Stimulated activated CD4-positive, alpha-beta T cell treated with anti-CD3 and anti-CD28 coated beads, TNF-alpha, amount 100 ng/mL, for 24 hours (primary cell): ENCODE measurements at regions not wholly inside any gene's neighbourhood (a gene's known extent, or its start where the extent isn't known, plus 50 kb on each side); places are given as distances from the start of the nearest gene placed in this dataset.
"Not testable (repeated sequence)": the region's sequence is repeated elsewhere in the genome, so short reads cannot be mapped to it uniquely, and the experiment has no call there.

ENCODE experiments used
- DNase-seq, 3 experiments: peaks; one replicate each; pipeline ENCODE4 v3.0.0-alpha.2; 2020; ENCODE audit warnings: low read depth in 3 of 3

DNA sequence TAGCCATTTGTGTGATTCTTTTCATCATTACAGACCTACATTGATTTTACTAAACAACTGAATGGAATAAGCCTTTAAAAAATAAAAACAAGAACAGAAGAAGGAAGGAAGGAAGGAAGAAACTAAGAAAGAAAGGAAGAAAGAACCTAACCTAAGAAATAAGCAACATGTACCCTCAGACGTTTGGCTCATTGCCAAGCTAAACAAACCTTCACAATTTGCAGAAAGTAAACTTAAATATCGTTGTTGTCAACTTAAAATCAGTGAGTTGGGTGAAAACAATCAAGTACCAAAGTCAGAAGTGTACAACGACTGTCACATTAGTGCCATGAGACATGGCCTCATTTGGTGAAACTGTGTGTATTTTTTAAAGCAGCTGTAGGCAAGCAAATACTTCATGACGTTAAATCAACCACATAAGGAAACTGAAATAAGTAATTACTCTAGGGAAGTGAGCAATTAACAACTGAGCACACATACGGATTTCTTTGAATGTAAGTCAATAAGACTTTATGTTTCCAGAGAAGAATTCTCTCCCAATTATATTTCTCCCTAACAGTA lies 313.1 kb upstream of the TMPRSS15 start:
- no peak for DNase-seq

DNA sequence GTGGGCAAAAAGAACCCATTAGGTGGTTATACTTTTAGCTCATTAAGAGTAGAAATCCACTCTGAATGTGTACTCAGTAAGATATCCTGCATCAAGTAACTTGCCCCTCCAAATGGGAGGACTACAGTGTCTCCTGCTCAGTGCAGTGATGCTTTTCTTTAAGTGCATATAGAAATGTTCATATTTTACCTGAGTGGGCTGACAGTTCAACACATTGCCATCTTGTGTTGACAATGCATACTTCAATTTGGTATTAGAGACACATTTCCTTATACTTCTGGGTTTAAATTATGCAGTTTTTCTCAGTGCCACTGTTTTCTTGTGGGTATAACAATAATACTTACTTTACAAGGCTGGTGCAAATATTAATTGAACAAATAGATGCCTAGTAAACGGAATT lies 318.6 kb upstream of the TMPRSS15 start:
- DNase-seq: no peak

DNA sequence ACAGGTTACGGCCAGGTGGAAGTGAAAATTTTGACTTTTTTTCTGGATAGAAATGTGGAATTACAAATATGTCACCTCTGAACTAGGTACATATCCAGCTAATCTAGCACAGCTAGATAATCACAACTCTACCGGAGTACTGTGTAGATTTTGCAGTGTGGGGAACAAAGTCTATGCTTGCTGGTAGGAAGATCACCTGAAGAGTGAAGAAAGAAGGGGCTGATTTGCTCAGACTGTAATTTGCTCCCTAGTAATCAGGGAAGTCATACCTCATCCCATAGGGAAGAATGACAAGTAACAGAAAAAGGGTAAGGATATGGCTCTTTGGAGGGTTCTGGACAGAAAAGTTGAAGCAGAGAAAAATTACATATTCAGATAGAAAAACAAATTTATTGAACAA lies 319.6 kb upstream of the TMPRSS15 start:
- no peak for DNase-seq

DNA sequence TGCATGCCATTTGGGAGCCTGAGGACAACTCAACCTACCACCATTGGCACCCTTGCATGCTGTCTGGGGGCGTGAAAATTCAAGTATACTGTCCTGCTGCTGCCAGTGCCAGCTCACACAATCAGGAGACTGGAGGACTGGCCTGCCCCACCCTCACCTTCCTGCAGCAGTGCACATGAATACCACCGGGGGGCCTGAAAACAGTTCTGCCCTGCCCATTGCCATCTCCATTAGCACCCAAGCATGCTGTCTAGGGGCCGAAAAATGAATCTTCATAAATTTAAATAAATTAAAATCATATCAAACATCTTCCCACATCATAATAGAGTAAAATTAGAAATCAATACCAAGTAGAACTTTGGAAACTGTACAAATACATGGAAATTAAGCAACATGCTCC lies 322.1 kb upstream of the TMPRSS15 start:
- no peak for DNase-seq

DNA sequence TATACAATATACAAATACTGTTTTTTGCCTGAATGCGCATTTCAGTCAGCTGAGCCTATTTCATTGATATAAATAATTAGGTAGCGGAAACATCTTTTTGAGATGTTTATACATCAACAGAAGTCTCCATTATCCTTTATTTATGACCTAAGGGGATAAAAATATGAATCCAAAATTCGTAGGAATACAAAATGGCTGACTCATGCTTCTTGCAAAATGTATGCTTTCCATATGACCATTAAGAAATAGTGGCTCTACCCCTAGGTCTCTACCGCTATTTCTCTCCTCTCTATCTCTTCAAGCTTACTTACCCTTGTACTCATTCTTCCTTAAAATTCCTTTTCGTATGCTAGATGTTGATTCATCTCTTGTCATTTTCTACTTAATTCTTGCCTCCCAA lies 338.4 kb upstream of the TMPRSS15 start:
- no peak for DNase-seq

GRCh38 chr21:18743531-18743930 lies 339.9 kb upstream of the TMPRSS15 start:
- no peak for DNase-seq

- no peak for DNase-seq
Observed at GRCh38 chr21:18744840-18745239, 341.3 kb upstream of the TMPRSS15 start.

DNA sequence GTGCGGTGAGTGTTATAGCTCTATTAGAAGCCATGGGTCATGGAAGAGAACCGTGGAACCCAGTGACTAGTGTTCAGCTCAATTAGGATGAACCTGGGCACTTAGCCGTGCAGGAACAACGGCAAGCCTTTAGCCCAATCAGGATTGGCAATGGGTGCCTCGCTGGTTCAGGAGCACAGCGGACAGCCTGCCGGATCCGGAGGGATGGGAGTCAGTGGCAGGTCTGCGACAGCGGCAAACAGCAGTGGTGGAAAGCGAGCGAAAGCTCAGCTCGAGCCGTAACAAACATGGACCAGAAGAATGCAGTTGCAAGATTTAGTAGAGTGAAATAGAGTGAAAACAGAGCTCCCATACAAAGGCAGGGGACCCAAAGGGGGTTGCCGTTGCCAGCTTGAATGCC lies 349.3 kb upstream of the TMPRSS15 start:
- not testable (repeated sequence) for DNase-seq

- not testable (repeated sequence) for DNase-seq
Observed at GRCh38 chr21:18756272-18756671, 352.7 kb upstream of the TMPRSS15 start.

- DNase-seq: no peak
Observed at GRCh38 chr21:18759267-18759666, 355.7 kb upstream of the TMPRSS15 start.

DNA sequence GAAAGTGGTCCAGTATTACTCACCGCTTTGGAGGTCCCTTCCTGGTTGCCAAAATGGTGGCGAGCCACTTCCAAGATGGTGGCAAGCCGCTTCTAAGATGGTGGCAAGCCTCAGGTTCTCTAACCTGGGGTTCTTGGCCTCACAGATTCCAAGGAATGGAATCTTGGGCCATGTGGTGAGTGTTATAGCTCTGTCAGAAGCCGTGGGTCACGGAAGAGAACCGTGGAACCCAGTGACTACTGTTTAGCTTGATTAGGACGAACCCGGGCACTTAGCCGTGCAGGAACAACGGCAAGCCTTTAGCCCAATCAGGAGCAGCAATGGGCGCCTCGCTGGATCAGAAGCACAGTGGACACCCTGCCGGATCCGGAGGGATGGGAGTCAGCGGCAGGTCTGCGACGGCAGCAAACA lies 356.2 kb upstream of the TMPRSS15 start:
- DNase-seq: no peak

DNA sequence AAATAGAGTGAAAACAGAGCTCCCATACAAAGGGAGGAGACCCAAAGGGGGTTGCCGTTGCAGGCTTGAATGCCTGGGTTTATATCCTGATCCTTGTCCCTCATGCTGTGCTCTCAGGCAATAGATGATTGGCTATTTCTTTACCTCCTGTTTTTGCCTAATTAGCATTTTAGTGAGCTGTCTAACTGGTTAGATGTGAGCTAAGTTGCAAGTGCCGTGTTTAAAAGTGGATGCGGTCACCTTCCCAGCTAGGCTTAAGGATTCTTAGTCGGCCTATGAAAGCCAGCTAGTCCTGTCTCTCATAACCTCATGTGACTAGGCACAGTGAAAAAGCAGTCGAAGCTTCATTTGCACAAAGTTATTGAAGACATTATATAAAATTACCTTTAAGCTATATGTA lies 356.7 kb upstream of the TMPRSS15 start:
- no peak for DNase-seq

GRCh38 chr21:18764720-18765119 lies 361.1 kb upstream of the TMPRSS15 start:
- DNase-seq: no peak

GRCh38 chr21:18769599-18769998 lies 366.0 kb upstream of the TMPRSS15 start:
- no peak for DNase-seq

DNA sequence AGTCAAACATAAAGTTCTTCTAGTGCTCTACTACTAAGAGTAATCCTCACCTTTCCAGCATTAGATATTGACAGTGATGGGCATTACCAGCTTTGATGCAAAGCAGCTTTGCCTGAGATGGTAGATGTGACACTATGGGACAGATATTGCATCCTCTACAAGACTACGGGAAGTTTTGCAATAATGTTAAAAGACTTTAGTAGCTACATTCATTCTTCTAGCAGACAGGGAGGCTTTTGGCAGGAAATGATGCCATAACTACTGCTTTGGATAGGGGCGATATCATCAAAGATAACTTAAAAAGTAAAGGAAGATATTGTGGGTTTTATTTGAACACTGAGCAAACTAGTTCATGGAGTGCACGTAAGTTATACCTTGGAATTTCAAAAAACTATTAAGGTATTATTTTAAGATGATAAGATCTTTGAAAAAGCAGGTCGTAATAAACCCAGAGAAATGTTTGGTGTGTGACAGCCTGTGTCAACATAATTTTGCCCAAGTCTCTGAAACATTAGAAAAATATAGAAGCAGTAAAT lies 368.3 kb upstream of the TMPRSS15 start:
- no peak for DNase-seq

DNA sequence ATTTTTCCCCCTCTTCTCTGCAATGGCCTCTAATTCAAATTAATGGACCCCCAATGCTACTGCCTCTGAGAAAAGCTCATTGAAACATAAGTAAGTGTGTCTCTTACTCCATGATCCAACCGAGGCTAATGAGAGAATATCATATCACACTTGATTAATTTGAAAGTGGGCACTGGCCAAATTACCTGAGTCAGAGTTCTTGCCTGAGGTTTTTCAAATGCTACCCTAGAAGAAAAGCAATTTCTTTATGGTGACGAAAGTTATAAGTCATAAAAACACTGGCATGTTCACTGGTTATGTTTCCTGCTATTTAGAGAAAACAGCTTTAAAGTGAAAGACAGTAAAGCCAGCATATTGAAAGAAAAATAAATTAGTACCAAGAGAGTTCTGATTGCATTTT lies 368.8 kb upstream of the TMPRSS15 start:
- no peak for DNase-seq

DNA sequence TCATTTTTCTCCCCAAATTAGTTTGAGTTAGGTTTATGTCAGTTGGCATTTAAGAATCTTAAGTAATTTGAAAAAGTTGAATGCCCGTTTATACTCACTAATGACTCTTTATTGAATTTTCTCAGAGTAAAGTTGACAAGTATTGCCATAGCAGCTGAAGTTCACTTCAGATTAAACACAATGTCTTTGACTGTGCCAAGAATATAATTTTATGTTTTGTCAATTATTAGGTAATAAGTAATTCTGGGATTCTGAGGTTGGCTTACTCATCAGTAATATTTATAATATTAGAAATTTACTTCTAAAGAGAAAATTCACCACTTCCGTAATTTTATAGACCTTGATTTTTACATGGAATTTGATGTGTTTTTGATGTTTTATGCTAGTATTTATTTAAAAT lies 369.3 kb upstream of the TMPRSS15 start:
- DNase-seq: no peak

DNA sequence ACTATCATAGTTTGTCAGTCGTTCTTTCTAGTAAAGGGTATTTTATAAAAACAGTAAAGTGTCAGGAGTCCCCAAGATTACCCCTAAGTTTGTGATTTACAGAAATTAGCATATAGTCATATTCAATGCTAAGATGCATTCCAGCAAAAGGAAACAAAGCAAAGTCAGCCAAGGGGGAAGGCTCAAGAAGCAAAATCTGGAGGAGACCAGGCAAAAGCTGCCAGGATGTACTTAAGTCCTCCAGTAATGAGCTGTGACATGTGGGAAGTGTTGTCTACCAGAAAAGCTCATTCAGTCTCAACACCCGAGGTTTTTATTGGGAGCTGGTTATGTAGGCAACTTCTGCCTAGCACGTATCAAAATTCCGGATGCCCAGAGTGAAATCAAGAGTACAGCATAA lies 373.4 kb upstream of the TMPRSS15 start:
- no peak for DNase-seq

GRCh38 chr21:18782721-18783120 lies 379.1 kb upstream of the TMPRSS15 start:
- DNase-seq: no peak

- no peak for DNase-seq
Observed at GRCh38 chr21:18801468-18801867, 397.9 kb upstream of the TMPRSS15 start.

DNA sequence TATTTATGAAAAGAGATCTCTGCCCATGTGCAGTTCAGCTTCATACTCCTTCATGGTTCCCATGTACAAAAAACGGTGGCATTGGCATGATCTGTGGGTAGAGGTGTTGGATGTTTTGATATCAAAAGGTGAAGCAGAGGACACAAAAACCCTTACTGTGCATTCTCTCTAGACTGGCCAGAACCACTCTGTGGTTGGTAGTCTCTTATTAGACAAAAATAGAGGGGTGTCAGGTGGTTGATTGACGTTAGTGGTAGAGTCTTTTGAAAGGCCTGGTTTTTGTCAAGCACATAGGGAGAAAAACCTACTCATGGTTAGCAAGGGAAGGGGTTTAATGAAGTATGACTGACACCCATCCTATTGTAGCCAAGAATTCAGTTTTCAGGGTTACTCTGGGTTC lies 400.0 kb upstream of the TMPRSS15 start:
- no peak for DNase-seq

DNA sequence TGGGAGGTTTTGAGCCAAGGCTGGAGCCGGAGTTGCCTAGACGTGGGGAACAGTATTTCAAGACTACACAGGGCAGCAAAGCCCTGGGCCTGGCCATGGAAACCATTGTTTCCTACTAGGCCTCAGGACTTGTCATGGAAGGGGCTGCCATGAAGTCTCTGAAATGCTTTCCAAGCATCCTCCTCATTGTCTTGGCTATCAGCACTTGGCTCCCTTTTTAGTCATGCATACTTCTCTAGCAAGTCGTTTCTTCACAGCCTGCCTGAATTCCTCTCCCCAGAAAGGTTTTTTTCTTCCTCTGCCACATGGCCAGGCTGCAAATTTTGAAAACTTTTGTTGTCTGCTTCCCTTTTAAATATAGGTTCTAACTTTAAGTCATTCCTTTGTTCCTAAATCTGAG lies 406.6 kb upstream of the TMPRSS15 start:
- DNase-seq: no peak

- DNase-seq: no peak
Observed at GRCh38 chr21:18812308-18812707, 408.7 kb upstream of the TMPRSS15 start.

DNA sequence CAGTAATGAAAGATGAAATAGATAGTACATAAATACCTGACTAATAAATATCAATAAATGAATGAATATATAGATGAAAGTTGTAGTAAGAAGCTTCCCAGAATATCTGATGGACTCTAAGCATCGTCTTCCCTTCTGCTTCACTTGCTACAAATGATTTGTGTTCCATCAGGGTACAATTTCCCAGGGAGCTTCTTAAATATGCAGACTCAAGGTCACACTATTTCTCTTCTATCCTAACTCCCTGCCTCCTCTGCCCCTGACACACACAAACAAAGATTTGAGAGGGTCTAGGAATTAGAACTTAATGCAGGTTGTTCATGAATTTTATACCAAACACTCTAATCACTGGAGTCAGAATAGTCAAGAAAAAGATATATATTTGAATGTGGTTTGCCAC lies 415.9 kb upstream of the TMPRSS15 start:
- no peak for DNase-seq
